Inferior parietal cortex (tissue), 1 donor: ENCODE measurements at regions not wholly inside any gene's neighbourhood (a gene's known extent, or its start where the extent isn't known, plus 50 kb on each side); places are given as distances from the start of the nearest gene placed in this dataset.
"Not testable (repeated sequence)": the region's sequence is repeated elsewhere in the genome, so short reads cannot be mapped to it uniquely, and the experiment has no call there.

Source experiments
- DNase-seq: peaks from one replicate; pipeline ENCODE4 v3.0.0-alpha.2; 2016; ENCODE audit errors: extremely low spot score

GRCh38 chr6:112649853-112650252 is 302.7 kb downstream of the RFPL4B start:
- no peak for DNase-seq

GRCh38 chr6:112651239-112651638 is 304.1 kb downstream of the RFPL4B start:
- peak; percentile 67 for DNase-seq

- no peak for DNase-seq
Measured at GRCh38 chr6:112659912-112660311, 312.8 kb downstream of the RFPL4B start.

GRCh38 chr6:112660626-112661025 is 313.5 kb downstream of the RFPL4B start:
- DNase-seq, result no peak

GRCh38 chr6:112663698-112664097 is 316.6 kb downstream of the RFPL4B start:
- no peak for DNase-seq

- no peak for DNase-seq
Measured at GRCh38 chr6:112665114-112665513, 318.0 kb downstream of the RFPL4B start.

GRCh38 chr6:112665815-112666214 is 318.7 kb downstream of the RFPL4B start:
- no peak for DNase-seq

- DNase-seq, result no peak
Measured at GRCh38 chr6:112667427-112667826, 320.3 kb downstream of the RFPL4B start.

- DNase-seq, result no peak
Measured at GRCh38 chr6:112680091-112680490, 333.0 kb downstream of the RFPL4B start.

GRCh38 chr6:112682071-112682470 is 334.9 kb downstream of the RFPL4B start:
- no peak for DNase-seq

GRCh38 chr6:112683106-112683505 is 336.0 kb downstream of the RFPL4B start:
- DNase-seq, result no peak

GRCh38 chr6:112683926-112684325 is 336.8 kb downstream of the RFPL4B start:
- no peak for DNase-seq

- not testable (repeated sequence) for DNase-seq
Measured at GRCh38 chr6:112685521-112686220, 338.5 kb downstream of the RFPL4B start.

- not testable (repeated sequence) for DNase-seq
Measured at GRCh38 chr6:112688487-112689165, 341.5 kb downstream of the RFPL4B start.

- DNase-seq, result not testable (repeated sequence)
Measured at GRCh38 chr6:112689183-112689858, 342.2 kb downstream of the RFPL4B start.

- peak; percentile 19 for DNase-seq
Measured at GRCh38 chr6:112690497-112691202, 343.5 kb downstream of the RFPL4B start.

- no peak for DNase-seq
Measured at GRCh38 chr6:112691289-112691688, 344.2 kb downstream of the RFPL4B start.

GRCh38 chr6:112695001-112695400 is 347.9 kb downstream of the RFPL4B start:
- DNase-seq, result no peak

GRCh38 chr6:112697265-112697664 is 350.1 kb downstream of the RFPL4B start:
- no peak for DNase-seq

- DNase-seq, result no peak
Measured at GRCh38 chr6:112701201-112701600, 354.1 kb downstream of the RFPL4B start.

GRCh38 chr6:112710710-112711109 is 363.6 kb downstream of the RFPL4B start:
- DNase-seq, result no peak

- no peak for DNase-seq
Measured at GRCh38 chr6:112713402-112713801, 366.3 kb downstream of the RFPL4B start.
